GM21619 (cell line): ENCODE measurements at regions not wholly inside any gene's neighbourhood (a gene's known extent, or its start where the extent isn't known, plus 50 kb on each side); places are given as distances from the start of the nearest gene placed in this dataset.
"Not testable (repeated sequence)": the region's sequence is repeated elsewhere in the genome, so short reads cannot be mapped to it uniquely, and the experiment has no call there.

Experiments
- ATAC-seq: cut with Tn5 transposase; IDR thresholded peaks from one replicate; pipeline ENCODE4 v1.9.1; 2021; ENCODE audit not compliant: unreplicated experiment

DNA sequence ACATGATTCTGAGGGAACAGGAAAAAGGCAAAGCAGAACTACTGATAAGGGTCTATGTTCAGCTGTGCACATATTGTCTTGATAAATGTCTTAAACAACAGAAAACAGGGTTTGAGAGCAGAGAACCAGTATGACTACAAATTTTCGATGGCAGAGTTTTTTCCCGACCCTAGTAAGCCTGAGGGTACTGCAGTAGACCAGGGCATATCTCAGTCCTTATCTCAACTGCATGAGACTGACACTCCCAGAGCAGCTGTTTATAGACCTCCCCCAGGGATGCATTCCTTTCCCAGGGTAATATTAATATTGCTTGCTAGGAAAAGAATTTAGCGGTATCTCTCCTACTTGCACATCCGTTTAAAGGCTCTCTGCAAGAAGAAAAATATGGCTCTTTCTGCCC, 1176.8 kb upstream of the ADGRB3 start:
- no peak for ATAC-seq

- ATAC-seq = no peak
These were observed 1183.2 kb upstream of the ADGRB3 start for GRCh38 chr6:67451874-67452273.

DNA sequence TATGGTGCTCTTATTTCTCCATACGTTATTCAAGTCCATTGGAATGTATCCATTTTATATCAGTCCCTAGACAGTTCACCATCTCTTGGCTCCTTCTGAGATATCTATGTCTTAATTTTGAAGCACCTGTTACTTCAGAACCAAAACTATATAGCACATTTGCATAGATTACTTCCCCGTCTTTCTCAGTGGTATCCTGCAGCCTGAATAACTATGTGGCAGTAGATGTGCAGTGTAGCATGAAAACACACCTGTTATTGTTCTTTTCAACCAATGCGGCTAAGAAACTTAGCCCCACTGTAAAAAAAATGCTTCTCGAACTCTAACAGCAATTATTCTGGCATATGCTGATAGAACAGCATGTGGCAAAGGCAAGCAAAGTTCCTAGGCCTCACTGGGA, 1184.4 kb upstream of the ADGRB3 start:
- ATAC-seq = no peak

DNA sequence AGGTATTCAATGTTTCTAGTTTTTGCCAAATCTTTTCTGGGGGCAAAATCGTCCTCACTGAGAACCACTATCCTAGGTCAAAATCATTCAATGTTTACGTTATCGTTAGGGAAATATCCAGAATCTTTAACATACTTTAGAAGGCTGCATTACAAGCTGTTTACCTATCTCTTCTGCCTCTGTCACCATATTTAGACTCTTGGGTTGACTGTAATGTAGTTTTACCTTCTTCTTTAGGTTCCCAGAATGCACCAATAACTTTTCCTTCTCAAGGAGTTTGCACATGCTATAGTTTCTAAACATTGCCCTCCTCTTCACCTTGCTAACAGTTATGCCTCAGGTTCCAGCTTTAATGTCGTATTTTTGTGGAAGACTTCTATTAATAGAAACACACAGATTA, 1185.5 kb upstream of the ADGRB3 start:
- ATAC-seq = no peak

DNA sequence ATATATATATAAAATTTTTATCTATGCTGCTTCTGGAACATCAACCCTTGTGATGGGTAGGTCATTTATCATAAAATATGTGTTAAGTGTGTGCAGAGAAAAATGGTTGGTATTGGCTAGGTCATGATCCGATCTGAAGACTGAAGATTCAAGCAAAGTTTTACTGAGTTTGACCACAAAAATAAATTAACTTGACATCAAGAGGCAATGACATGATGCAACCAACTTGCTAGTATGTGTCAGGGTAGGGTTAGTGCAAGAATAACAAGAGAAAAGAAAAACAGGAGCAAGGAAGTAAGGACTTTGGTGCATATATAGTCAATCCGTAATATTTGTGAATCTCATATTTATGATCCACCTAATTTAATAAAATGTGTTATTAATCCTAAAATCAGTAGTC, 1202.0 kb upstream of the ADGRB3 start:
- ATAC-seq = no peak

DNA sequence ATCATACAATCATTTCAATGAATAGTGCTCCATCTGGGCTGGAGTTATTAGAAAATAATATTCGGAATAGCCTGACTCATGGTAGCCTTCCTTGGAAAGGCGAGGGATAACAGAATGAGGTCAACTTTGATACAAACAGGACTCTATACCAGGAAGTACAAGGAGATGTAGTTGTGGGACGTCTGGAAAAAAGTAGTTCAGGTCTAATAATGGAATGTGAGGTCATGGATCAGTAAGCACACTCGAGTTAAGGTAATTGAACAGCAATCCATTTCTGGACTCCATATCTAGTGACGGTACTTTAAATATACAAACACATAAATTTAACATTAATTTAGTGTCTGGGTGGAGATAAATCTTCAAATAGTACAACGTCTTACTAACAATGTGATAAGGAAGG, 1204.0 kb upstream of the ADGRB3 start:
- no peak for ATAC-seq

DNA sequence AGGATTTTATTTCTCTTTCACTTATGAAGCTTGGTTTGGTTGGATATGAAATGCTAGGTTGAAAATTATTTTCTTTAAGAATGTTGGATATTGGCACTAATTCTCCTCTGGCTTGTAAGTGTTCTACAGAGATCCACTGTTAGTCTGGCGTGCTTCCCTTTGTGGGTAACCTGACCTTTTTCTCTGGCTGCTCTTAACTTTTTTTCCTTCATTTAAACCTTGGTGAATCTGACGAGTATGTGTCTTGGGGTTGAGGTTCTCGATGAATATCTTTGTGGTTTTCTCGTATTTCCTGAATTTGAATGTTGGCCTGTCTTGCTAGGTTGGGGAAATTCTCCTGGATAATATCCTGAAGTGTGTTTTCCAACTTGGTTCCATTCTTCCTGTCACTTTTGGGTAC, 1208.4 kb upstream of the ADGRB3 start:
- not testable (repeated sequence) for ATAC-seq

- ATAC-seq = no peak
These were observed 1223.0 kb upstream of the ADGRB3 start for GRCh38 chr6:67412035-67412434.

DNA sequence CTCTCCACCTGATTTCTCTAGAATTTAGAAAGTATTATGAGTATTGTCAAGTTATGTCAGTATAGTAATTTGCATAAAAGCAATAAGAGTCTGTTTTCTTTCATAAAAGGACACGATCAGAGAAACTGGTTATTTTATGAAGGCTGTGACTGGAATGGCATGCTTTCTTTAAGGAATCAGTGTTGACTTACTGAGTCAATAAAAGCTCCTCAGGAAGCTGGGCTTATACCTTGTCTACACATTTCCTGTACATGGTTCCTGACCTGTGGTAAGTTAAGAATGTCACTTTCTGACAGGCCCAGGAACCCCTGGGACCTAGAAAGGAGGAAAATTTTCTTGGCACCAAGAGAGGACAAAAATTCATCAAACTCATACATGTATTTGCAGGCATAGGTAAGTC, 1224.0 kb upstream of the ADGRB3 start:
- ATAC-seq = no peak

GRCh38 chr6:67394254-67394653, 1240.8 kb upstream of the ADGRB3 start:
- ATAC-seq = no peak

DNA sequence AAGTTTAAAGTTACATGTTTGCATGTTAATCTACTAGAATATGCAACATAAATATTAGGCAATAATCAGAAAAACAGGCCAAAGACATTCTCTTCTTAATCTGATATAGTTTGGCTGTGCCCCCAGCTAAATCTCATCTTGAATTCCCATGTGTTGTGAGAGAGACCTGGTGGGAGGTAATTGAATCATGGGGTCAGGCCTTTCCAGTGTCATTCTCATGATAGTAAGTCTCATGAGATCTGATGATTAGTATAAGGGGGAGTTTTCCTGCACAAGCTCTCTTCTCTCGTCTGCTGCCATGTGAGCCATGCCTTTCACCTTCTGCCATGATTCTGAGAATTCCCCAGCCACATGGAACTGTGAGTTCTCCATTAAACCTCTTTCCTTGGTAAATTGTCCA, 1241.7 kb upstream of the ADGRB3 start:
- no peak for ATAC-seq

DNA sequence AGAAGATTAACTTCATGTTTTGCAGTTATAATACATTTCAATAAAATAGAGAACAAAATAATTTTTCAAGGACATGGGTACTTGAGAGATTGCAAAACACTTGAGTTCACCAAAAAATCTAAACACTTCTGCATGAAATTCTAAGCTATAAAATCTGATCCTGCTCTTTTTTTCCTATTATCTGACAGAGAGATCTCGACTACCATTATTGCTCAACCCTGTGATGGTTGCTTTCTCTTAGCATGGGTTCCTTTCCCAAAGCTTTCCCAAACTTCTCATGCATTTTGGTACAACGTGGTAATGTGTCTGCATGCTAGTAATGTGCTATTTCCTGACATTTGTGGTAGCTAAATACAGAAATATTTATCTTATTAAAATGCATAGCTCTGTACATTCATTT, 1243.1 kb upstream of the ADGRB3 start:
- ATAC-seq = no peak

- no peak for ATAC-seq
These were observed 1265.4 kb upstream of the ADGRB3 start for GRCh38 chr6:67369679-67370078.

- no peak for ATAC-seq
These were observed 1272.1 kb upstream of the ADGRB3 start for GRCh38 chr6:67362976-67363375.

DNA sequence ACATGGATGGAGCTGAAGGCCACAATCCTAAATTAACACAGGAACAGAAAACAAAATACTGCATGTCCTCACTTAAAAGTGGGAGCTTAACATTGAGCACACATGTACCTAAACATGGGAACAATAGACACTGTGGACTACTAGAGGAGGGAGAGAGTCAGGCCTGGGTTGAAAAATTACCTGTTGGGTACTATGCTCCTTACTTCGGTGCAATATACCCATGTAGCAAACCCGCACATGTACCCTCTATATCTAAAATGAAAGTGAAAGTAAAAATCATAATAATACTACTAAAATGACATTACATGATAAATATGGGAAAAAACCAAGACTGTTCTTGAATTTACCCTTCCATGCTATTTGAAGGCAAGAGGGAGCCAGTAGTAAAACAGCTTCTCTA, 1273.8 kb upstream of the ADGRB3 start:
- ATAC-seq = no peak

GRCh38 chr6:67358241-67358640, 1276.8 kb upstream of the ADGRB3 start:
- ATAC-seq = no peak

DNA sequence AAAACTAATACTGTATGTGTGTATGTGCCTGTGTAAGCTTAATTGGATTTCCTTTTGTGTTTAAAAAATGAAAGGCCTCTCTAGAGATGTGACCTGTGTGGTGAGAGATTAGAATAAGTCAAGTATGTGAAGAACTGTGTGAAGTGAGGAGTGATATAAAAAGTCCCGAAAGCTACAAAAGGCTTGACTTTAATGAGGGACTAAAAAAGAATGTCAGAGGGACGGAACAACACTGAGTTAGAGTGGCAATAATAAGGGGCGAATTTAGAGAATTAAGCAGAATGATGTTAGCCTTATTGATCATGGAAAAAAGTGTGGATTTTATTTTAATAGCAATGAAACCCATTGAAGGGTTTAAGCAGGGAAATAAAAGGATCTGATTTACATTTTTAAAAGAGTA, 1281.2 kb upstream of the ADGRB3 start:
- no peak for ATAC-seq

GRCh38 chr6:67352717-67353116, 1282.4 kb upstream of the ADGRB3 start:
- ATAC-seq = no peak

DNA sequence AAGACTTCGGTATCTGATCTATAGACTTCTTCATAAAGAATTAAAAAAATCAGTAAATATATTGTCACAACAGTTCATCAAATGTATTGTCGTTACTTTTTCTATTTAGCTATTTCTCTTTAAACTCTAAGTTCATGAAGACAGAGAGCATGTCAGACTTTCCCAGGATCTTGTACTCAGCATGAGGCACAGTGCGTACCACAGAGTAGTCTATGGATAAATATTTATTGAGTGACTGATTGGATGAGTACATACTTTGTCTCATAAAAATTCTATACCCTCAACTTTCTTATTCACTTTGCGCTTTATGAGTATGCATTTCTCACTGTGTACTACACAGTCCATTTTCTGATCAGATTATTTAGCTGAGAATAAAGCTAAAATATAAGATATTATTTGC, 1284.4 kb upstream of the ADGRB3 start:
- no peak for ATAC-seq

DNA sequence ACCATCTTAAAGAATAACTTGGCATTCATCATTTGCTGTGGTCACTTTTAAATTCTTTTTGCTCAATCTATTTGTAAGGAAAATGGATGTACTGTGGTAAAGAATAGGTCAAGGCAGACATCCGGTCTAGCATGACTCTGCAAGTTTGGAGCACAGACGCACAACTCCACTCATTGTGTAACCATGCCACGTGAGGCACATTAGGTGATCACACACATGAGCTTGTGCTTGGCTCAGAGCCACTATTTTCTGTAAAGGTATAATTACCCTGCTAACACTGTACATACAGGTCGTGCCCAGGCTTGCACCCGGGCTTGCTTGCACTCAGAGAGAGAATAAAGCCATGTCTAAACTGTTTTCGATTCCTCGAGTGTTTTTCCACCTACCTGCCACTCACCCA, 1289.1 kb upstream of the ADGRB3 start:
- no peak for ATAC-seq

- no peak for ATAC-seq
These were observed 1299.1 kb upstream of the ADGRB3 start for GRCh38 chr6:67336014-67336413.

DNA sequence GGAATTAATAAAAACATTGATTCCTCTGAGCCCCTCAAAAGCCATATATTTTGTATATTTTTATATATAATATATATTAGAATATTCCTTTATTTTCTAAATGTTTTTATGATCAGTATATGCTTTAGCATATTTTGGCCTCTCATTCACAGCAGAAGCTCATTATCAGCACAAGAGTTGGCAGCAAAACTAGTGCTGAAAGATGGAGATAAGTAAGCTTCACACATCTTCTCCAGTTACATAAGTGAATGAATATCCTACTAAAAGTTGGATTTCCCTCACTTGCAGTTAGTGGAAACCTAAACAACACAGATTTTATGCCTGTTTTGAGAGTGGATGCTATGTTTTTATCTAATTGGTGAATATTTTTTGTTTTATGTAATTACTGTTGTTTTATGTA, 1303.8 kb upstream of the ADGRB3 start:
- ATAC-seq = no peak

GRCh38 chr6:67328269-67328668, 1306.8 kb upstream of the ADGRB3 start:
- ATAC-seq = no peak

GRCh38 chr6:67300430-67301040, 1334.5 kb upstream of the ADGRB3 start:
- no peak for ATAC-seq
